ENCODE measurements at regions not wholly inside any gene's neighbourhood (a gene's known extent, or its start where the extent isn't known, plus 50 kb on each side); places are given as distances from the start of the nearest gene placed in this dataset.

GRCh38 chr16:48435906-48436305, 50.7 kb upstream of the SIAH1 start:
- peak; percentile 31 for DNase-seq (ENCODE audit: low spot score)

GRCh38 chr16:48435318-48435680, 50.1 kb upstream of the SIAH1 start:
- DNase-seq (ENCODE audit: low spot score), result no peak
